ENCODE measurements at regions not wholly inside any gene's neighbourhood (a gene's known extent, or its start where the extent isn't known, plus 50 kb on each side); places are given as distances from the start of the nearest gene placed in this dataset.

- H3K9me3 Mint-ChIP-seq: no peaks in the 10 kb centered on the region
- H3K36me3 Mint-ChIP-seq: no peaks in the 10 kb centered on the region
- no peaks in the 10 kb centered on the region for H3K27me3 ChIP-seq (ENCODE audit: control insufficient read depth, insufficient read depth, low read length)
- TF ChIP-seq CTCF (IDR thresholded peaks at IDR 0.05): no peak
- H3K4me1 ChIP-seq (ENCODE audit: control insufficient read depth, insufficient read depth, low read length): no peaks in the 10 kb centered on the region
- H3K4me3 ChIP-seq (ENCODE audit: low read length): no peak overlapping the region
- WGBS (ENCODE audit: insufficient coverage): 75% methylated on average over 2 of the region's 4 CpGs
- peaks cover 10 to 17% of the 10 kb centered on the region in 2 donors for H3K27me3 Mint-ChIP-seq (ENCODE audit: low read depth in 2 of 2)
- no peak overlapping the region for H3K27ac Mint-ChIP-seq
- peaks cover 0 to 4% of the 10 kb centered on the region in 2 donors for H3K4me1 Mint-ChIP-seq
- intact Hi-C loops (cut with micrococcal nuclease): no loop called here
- no peaks in the 10 kb centered on the region for H3K9me3 ChIP-seq (ENCODE audit: control insufficient read depth, insufficient read depth, low read length)
- H3K36me3 ChIP-seq (ENCODE audit: control insufficient read depth, insufficient read depth, low read length): no peaks in the 10 kb centered on the region
- DNase-seq (no peak), ATAC-seq (no peak)
- no peak overlapping the region for H3K27ac ChIP-seq (ENCODE audit: low read length)
- H3K4me3 Mint-ChIP-seq: no peak overlapping the region
Measured at GRCh38 chr14:101500681-101501080, 60.6 kb upstream of the DIO3 start.

GRCh38 chr14:101501341-101501740 is 60.0 kb upstream of the DIO3 start:
- H3K4me1 Mint-ChIP-seq: peaks cover 0 to 4% of the 10 kb centered on the region in 2 donors
- no peak overlapping the region for H3K4me3 ChIP-seq (ENCODE audit: low read length)

GRCh38 chr14:101501858-101502615 is 59.3 kb upstream of the DIO3 start:
- no peak for TF ChIP-seq CTCF (IDR thresholded peaks at IDR 0.05)
- no peaks in the 10 kb centered on the region for H3K36me3 Mint-ChIP-seq
- Histone ChIP-seq H3K4me3 (ENCODE audit: low read length) (no peak overlapping the region), H3K27ac (ENCODE audit: low read length) (no peak overlapping the region), H3K36me3 (ENCODE audit: control insufficient read depth, insufficient read depth, low read length) (no peaks in the 10 kb centered on the region), H3K4me1 (ENCODE audit: control insufficient read depth, insufficient read depth, low read length) (no peaks in the 10 kb centered on the region), H3K9me3 (ENCODE audit: control insufficient read depth, insufficient read depth, low read length) (no peaks in the 10 kb centered on the region), H3K27me3 (ENCODE audit: control insufficient read depth, insufficient read depth, low read length) (no peaks in the 10 kb centered on the region)
- H3K4me3 Mint-ChIP-seq: no peak overlapping the region
- H3K27me3 Mint-ChIP-seq (ENCODE audit: low read depth in 2 of 2): peaks cover 10 to 13% of the 10 kb centered on the region in 2 donors
- peaks cover 0 to 4% of the 10 kb centered on the region in 2 donors for H3K4me1 Mint-ChIP-seq
- WGBS (ENCODE audit: insufficient coverage): 75% methylated on average over 15 of the region's 15 CpGs
- intact Hi-C loops (cut with micrococcal nuclease): no loop called here
- no peaks in the 10 kb centered on the region for H3K9me3 Mint-ChIP-seq
- no peak overlapping the region for H3K27ac Mint-ChIP-seq
- ATAC-seq (no peak), DNase-seq (peak in 1 of 2 donors; percentile 10)

More at GRCh38 chr14:101501341-101501740, 60.0 kb upstream of the DIO3 start:
- no peaks in the 10 kb centered on the region for H3K36me3 ChIP-seq (ENCODE audit: control insufficient read depth, insufficient read depth, low read length)
- no peaks in the 10 kb centered on the region for H3K9me3 ChIP-seq (ENCODE audit: control insufficient read depth, insufficient read depth, low read length)
- no peaks in the 10 kb centered on the region for H3K4me1 ChIP-seq (ENCODE audit: control insufficient read depth, insufficient read depth, low read length)
- intact Hi-C loops (cut with micrococcal nuclease): no loop called here
- no peak overlapping the region for H3K27ac ChIP-seq (ENCODE audit: low read length)
- 73% methylated on average over 18 of the region's 18 CpGs for WGBS (ENCODE audit: insufficient coverage)
- DNase-seq (peak in 1 of 2 donors; percentile 8), ATAC-seq (no peak)
- Mint-ChIP-seq H3K36me3 (no peaks in the 10 kb centered on the region), H3K27me3 (ENCODE audit: low read depth in 2 of 2) (peaks cover 10 to 17% of the 10 kb centered on the region in 2 donors), H3K4me3 (no peak overlapping the region), H3K9me3 (no peaks in the 10 kb centered on the region), H3K27ac (no peak overlapping the region)
- no peak for TF ChIP-seq CTCF (IDR thresholded peaks at IDR 0.05)
- no peaks in the 10 kb centered on the region for H3K27me3 ChIP-seq (ENCODE audit: control insufficient read depth, insufficient read depth, low read length)
